Endothelial cell of umbilical vein (primary cell): ENCODE measurements at regions not wholly inside any gene's neighbourhood (a gene's known extent, or its start where the extent isn't known, plus 50 kb on each side); places are given as distances from the start of the nearest gene placed in this dataset.

Experiments used
- BruUV-seq: library from RNA; stranded (reverse); fragments of 400-500 nt; replicated peaks from 2 replicates; lab custom pipeline; 2021; lab: Mats Ljungman, UMichigan
- CTCF ChIA-PET: fragments of 300-600, 350-600 bp; sonication (Branson Sonifier 250); formaldehyde crosslinking; loops from one replicate; lab custom pipeline; 2021; ENCODE audit warnings: antibody characterized with exemption, inconsistent platforms; lab: Charles Lee
- POLR2A ChIA-PET: fragments of 300-600, 350-600 bp; sonication (Branson Sonifier 250); formaldehyde crosslinking; loops from one replicate; lab custom pipeline; 2021; ENCODE audit warnings: antibody characterized with exemption, inconsistent platforms; lab: Charles Lee
- DNase-seq: peaks from one replicate; pipeline ENCODE4 v3.0.0-alpha.2; 2011; ENCODE audit warnings: low read depth, low spot score
- FAIRE-seq: peaks from 2 replicates; lab custom pipeline; 2011; peaks lifted over from hg19 to GRCh38; lab: Jason Lieb, UNC
- H2AFZ ChIP-seq: 2 replicates; pipeline ENCODE4 v1.6.0; 2012; ENCODE audit warnings: low read depth, low read length, control low read depth, inconsistent platforms
- H3K27ac ChIP-seq: 2 replicates; pipeline ENCODE4 v1.5.1; 2011; ENCODE audit warnings: low read depth, mild to moderate bottlenecking, control low read depth, low read length, moderate library complexity; ENCODE audit not compliant: insufficient read depth
- H3K27me3 ChIP-seq, 2 experiments: 2 replicates each; pipeline versions ENCODE4 v1.6.0 to v1.6.1; 2011; ENCODE audit warnings: low read length in 2 of 2, mixed read lengths in 1 of 2; ENCODE audit not compliant: control insufficient read depth in 2 of 2, insufficient read depth in 2 of 2
- H3K36me3 ChIP-seq, 2 experiments: 2 replicates in 1 of 2; 3 replicates in 1 of 2; pipeline ENCODE4 v1.5.1; 2011; ENCODE audit warnings: low read length in 2 of 2, mild to moderate bottlenecking in 1 of 2, moderate library complexity in 1 of 2; ENCODE audit not compliant: control insufficient read depth in 2 of 2, insufficient read depth in 2 of 2; ENCODE audit errors: extremely low read depth in 1 of 2
- H3K4me1 ChIP-seq: 3 replicates; pipeline ENCODE4 v1.5.1; 2011; ENCODE audit warnings: mild to moderate bottlenecking, low read length; ENCODE audit not compliant: control insufficient read depth, insufficient read depth; ENCODE audit errors: extremely low read depth
- H3K4me2 ChIP-seq: 2 replicates; pipeline ENCODE4 v1.6.1; 2011; ENCODE audit warnings: low read length, control low read depth, mixed read lengths; ENCODE audit not compliant: insufficient read depth
- H3K4me3 ChIP-seq, 3 experiments: fragments of 200-600 bp in 1 of 3; sonication (generic), shearing (Covaris generic) in 1 of 3; replicated peaks in 1 of 3; 2 replicates each; pipeline ENCODE4 v1.5.1; 2011 to 2016; ENCODE audit warnings: control low read depth in 3 of 3, low read length in 3 of 3, mild to moderate bottlenecking in 2 of 3, inconsistent platforms in 1 of 3, low read depth in 1 of 3, moderate library complexity in 1 of 3; ENCODE audit not compliant: insufficient read depth in 1 of 3
- H3K79me2 ChIP-seq: 2 replicates; pipeline ENCODE4 v1.6.0; 2012; ENCODE audit warnings: low read length, inconsistent platforms; ENCODE audit not compliant: control insufficient read depth, insufficient read depth
- H3K9ac ChIP-seq: replicated peaks from 2 replicates; pipeline ENCODE3; 2011; ENCODE audit warnings: low read length, control low read depth; ENCODE audit not compliant: insufficient read depth; ENCODE audit errors: extremely low read depth
- H3K9me1 ChIP-seq: replicated peaks from 3 replicates; pipeline ENCODE4 v1.6.0; 2011; ENCODE audit warnings: mild to moderate bottlenecking, low read length; ENCODE audit not compliant: control insufficient read depth, insufficient read depth; ENCODE audit errors: extremely low read depth
- H3K9me3 ChIP-seq: replicated peaks from 2 replicates; pipeline ENCODE4 v1.5.1; 2012; ENCODE audit warnings: low read length, inconsistent platforms; ENCODE audit not compliant: control insufficient read depth, insufficient read depth
- H4K20me1 ChIP-seq: replicated peaks from 2 replicates; pipeline ENCODE3; 2011; ENCODE audit warnings: mild to moderate bottlenecking, low read length; ENCODE audit not compliant: control insufficient read depth, insufficient read depth; ENCODE audit errors: extremely low read depth
- EZH2 ChIP-seq: IDR thresholded peaks from 2 replicates; pipeline ENCODE4 v1.6.1; 2012; ENCODE audit warnings: borderline replicate concordance, low read depth, mild to moderate bottlenecking, moderate library complexity, low read length, inconsistent platforms; ENCODE audit not compliant: severe bottlenecking
- FOS ChIP-seq: IDR thresholded peaks from 2 replicates; pipeline ENCODE4 v1.6.1; 2011; ENCODE audit warnings: mild to moderate bottlenecking, low read length, moderate library complexity, borderline replicate concordance; ENCODE audit not compliant: insufficient read depth
- GATA2 ChIP-seq: IDR thresholded peaks from 2 replicates; pipeline ENCODE4 v1.7.0; 2011; ENCODE audit warnings: low read depth, mild to moderate bottlenecking, moderate library complexity, mixed read lengths, low read length; ENCODE audit not compliant: insufficient read length, insufficient read depth
- JUN ChIP-seq: IDR thresholded peaks from 2 replicates; pipeline ENCODE4 v1.6.1; 2011; ENCODE audit warnings: borderline replicate concordance, low read depth; ENCODE audit not compliant: insufficient read length, insufficient read depth
- MYC ChIP-seq: IDR thresholded peaks from one replicate; pipeline ENCODE4 v1.6.1; 2011; ENCODE audit warnings: mild to moderate bottlenecking, low read depth, low read length
- POLR2A ChIP-seq: IDR thresholded peaks from 2 replicates; pipeline ENCODE4 v1.6.1; 2012; ENCODE audit warnings: low read depth, mild to moderate bottlenecking, control low read depth, low read length
- POLR2AphosphoS5 ChIP-seq: IDR thresholded peaks from 2 replicates; pipeline ENCODE4 v1.6.1; 2012; ENCODE audit warnings: low read depth, mild to moderate bottlenecking, control low read depth, low read length, moderate library complexity; ENCODE audit not compliant: insufficient read depth
- dilution Hi-C: fragments of 300-500 bp; cut with MboI; formaldehyde crosslinking; loops from one replicate; pipeline ENCODE4 v1.15.0; 2019; ENCODE audit warnings: low sequenced_read_pairs; ENCODE audit not compliant: extremely low pct_ligation_motif_present
- intact Hi-C: fragments of 100-400 bp; cut with micrococcal nuclease; formaldehyde crosslinking; loops from one replicate; pipeline ENCODE4 v1.10.0; 2022
- TF ChIP-seq, protein P1 (sequence below), 2 donors: IDR thresholded peaks; 1 replicate in 1 of 2; 2 replicates in 1 of 2; pipeline ENCODE4 v1.5.1; 2011; ENCODE audit warnings: low read length in 2 of 2, mild to moderate bottlenecking in 2 of 2, moderate library complexity in 2 of 2, control low read depth in 1 of 2, inconsistent platforms in 1 of 2, low read depth in 1 of 2; ENCODE audit not compliant: insufficient read depth in 1 of 2; ENCODE audit errors: extremely low read depth in 1 of 2
- TF ChIP-seq, protein P2 (sequence below): IDR thresholded peaks from 2 replicates; pipeline ENCODE4 v1.6.1; 2011; ENCODE audit not compliant: insufficient read depth, insufficient read length

DNA sequence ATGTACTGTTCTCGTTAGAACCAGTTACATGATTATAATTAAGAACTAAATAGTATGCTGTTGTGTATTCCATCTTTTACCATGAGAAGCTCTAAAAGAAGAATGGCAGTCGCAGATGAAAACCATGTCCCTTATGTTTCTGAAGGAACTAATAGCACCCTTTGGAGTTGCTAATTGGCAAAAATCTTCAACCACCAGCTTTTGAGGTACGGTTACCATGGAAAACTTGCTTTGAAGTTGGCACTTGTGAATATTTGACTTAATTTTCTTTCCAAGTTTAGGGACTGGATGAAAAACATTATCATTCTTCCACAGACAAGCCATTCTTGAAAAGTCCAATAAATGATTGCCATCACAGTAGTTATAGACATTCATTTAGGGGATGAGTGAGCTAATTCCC is 666.6 kb upstream of the ROBO1 start:
- no peaks in the 10 kb centered on the region for H3K79me2 ChIP-seq
- ChIA-PET CTCF (no interaction called here), POLR2A (no interaction called here)
- no peaks in the 10 kb centered on the region for H3K27me3 ChIP-seq
- BruUV-seq = no TSS peak
- intact Hi-C loops = no loop called here
- no peaks in the 10 kb centered on the region for H4K20me1 ChIP-seq
- H3K36me3 ChIP-seq = no peaks in the 10 kb centered on the region
- dilution Hi-C loops = no loop called here
- no peak overlapping the region for H3K4me3 ChIP-seq
- FAIRE-seq (no peak), DNase-seq (no peak)
- no peaks in the 10 kb centered on the region for H3K9me3 ChIP-seq
- no peak overlapping the region for H3K27ac ChIP-seq
- H3K4me2 ChIP-seq = no peak overlapping the region
- H3K9me1 ChIP-seq = no peaks in the 10 kb centered on the region
- TF ChIP-seq POLR2AphosphoS5 (no peak), EZH2 (no peak), JUN (no peak)
- TF ChIP-seq, protein P1, sequence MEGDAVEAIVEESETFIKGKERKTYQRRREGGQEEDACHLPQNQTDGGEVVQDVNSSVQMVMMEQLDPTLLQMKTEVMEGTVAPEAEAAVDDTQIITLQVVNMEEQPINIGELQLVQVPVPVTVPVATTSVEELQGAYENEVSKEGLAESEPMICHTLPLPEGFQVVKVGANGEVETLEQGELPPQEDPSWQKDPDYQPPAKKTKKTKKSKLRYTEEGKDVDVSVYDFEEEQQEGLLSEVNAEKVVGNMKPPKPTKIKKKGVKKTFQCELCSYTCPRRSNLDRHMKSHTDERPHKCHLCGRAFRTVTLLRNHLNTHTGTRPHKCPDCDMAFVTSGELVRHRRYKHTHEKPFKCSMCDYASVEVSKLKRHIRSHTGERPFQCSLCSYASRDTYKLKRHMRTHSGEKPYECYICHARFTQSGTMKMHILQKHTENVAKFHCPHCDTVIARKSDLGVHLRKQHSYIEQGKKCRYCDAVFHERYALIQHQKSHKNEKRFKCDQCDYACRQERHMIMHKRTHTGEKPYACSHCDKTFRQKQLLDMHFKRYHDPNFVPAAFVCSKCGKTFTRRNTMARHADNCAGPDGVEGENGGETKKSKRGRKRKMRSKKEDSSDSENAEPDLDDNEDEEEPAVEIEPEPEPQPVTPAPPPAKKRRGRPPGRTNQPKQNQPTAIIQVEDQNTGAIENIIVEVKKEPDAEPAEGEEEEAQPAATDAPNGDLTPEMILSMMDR (IDR thresholded peaks at IDR 0.05; ENCODE audit: extremely low read depth in 1 of 2, insufficient read depth in 1 of 2, low read depth in 1 of 2, low read length in 2 of 2) = no peak
- no peaks in the 10 kb centered on the region for H3K4me1 ChIP-seq
- H2AFZ ChIP-seq = no peak overlapping the region
- no peak overlapping the region for H3K9ac ChIP-seq

DNA sequence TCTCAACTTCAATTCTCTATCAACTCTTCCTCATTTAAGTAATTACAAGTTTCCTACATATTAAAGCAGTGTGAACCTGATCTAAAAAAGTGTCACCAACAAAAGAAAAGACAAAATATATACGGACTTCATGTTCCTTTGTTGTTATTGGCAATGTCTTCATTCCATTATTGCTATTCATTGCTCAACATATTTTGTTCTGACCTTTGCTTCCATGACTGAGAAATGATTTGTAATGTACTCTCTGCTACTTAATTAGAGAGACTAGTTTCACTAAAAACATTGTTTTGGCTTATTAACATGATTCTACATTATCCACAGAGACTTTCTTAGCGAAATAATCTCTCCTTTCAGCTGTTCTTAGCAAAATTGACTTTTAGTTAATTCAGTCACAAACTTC is 657.2 kb upstream of the ROBO1 start:
- POLR2A ChIA-PET = no interaction called here
- TF ChIP-seq, protein P1 (IDR thresholded peaks at IDR 0.05; ENCODE audit: extremely low read depth in 1 of 2, insufficient read depth in 1 of 2, low read depth in 1 of 2, low read length in 2 of 2) = no peak
- no peak for TF ChIP-seq GATA2
- TF ChIP-seq, protein P2, sequence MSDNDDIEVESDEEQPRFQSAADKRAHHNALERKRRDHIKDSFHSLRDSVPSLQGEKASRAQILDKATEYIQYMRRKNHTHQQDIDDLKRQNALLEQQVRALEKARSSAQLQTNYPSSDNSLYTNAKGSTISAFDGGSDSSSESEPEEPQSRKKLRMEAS = no peak
- no peak for TF ChIP-seq POLR2A
- TF ChIP-seq JUN = no peak
- no peak for TF ChIP-seq MYC
- TF ChIP-seq POLR2AphosphoS5 = no peak
- TF ChIP-seq EZH2 = no peak
- TF ChIP-seq FOS = no peak
- Histone ChIP-seq H3K4me3 (no peak overlapping the region), H3K9me3 (no peaks in the 10 kb centered on the region), H3K36me3 (no peaks in the 10 kb centered on the region), H4K20me1 (no peaks in the 10 kb centered on the region), H2AFZ (no peak overlapping the region), H3K9ac (no peak overlapping the region), H3K79me2 (no peaks in the 10 kb centered on the region), H3K27ac (no peak overlapping the region), H3K4me1 (no peaks in the 10 kb centered on the region), H3K27me3 (no peaks in the 10 kb centered on the region), H3K4me2 (no peak overlapping the region), H3K9me1 (no peaks in the 10 kb centered on the region)
- dilution Hi-C loops (no loop called here), intact Hi-C loops (no loop called here)
- FAIRE-seq = no peak
- CTCF ChIA-PET = no interaction called here
- BruUV-seq = no TSS peak
- DNase-seq = peak; percentile 28
